ENCODE measurements at regions not wholly inside any gene's neighbourhood (a gene's known extent, or its start where the extent isn't known, plus 50 kb on each side); places are given as distances from the start of the nearest gene placed in this dataset.

- TF ChIP-seq CTCF (IDR thresholded peaks at IDR 0.05) (no peak), SIN3A (IDR thresholded peaks at IDR 0.05; ENCODE audit: borderline replicate concordance, insufficient read depth, low read depth, low read length) (no peak), POLR2AphosphoS5 (IDR thresholded peaks at IDR 0.05; ENCODE audit: low read depth, low read length) (no peak)
Observed at GRCh38 chr1:228960705-228961104, 225.4 kb downstream of the RHOU start.

All from Panc1 (cell line).